GM12865 (cell line): ENCODE measurements at regions not wholly inside any gene's neighbourhood (a gene's known extent, or its start where the extent isn't known, plus 50 kb on each side); places are given as distances from the start of the nearest gene placed in this dataset.

Experiments used
- DNase-seq: peaks from one replicate; pipeline ENCODE4 v3.0.0; 2010; ENCODE audit warnings: low read depth
- H3K4me3 ChIP-seq: 2 replicates; pipeline ENCODE4 v1.5.1; 2011; ENCODE audit warnings: mild to moderate bottlenecking, low read depth, low read length, control low read depth
- CTCF ChIP-seq: IDR thresholded peaks from 2 replicates; pipeline ENCODE4 v1.5.1; 2011; ENCODE audit warnings: low read length, control low read depth, low read depth, inconsistent platforms; ENCODE audit not compliant: insufficient read depth; ENCODE audit errors: missing control alignments

GRCh38 chr3:30245858-30246622, 360.4 kb upstream of the TGFBR2 start:
- no peak for DNase-seq
- no peak for TF ChIP-seq CTCF

GRCh38 chr3:30248423-30248822, 358.0 kb upstream of the TGFBR2 start:
- no peak for TF ChIP-seq CTCF
- peak; percentile 16 for DNase-seq
- no peak overlapping the region for H3K4me3 ChIP-seq

More at GRCh38 chr3:30245858-30246622, 360.4 kb upstream of the TGFBR2 start:
- H3K4me3 ChIP-seq, result no peak overlapping the region

GRCh38 chr3:30252474-30252873, 353.9 kb upstream of the TGFBR2 start:
- no peak for TF ChIP-seq CTCF
- no peak overlapping the region for H3K4me3 ChIP-seq
- DNase-seq, result no peak

- DNase-seq, result no peak
- H3K4me3 ChIP-seq, result no peak overlapping the region
- TF ChIP-seq CTCF, result no peak
These were observed 352.6 kb upstream of the TGFBR2 start for GRCh38 chr3:30253832-30254231.

- H3K4me3 ChIP-seq, result no peak overlapping the region
- no peak for DNase-seq
- no peak for TF ChIP-seq CTCF
These were observed 349.9 kb upstream of the TGFBR2 start for GRCh38 chr3:30256474-30256873.

GRCh38 chr3:30258426-30259392, 347.7 kb upstream of the TGFBR2 start:
- no peak for DNase-seq
- TF ChIP-seq CTCF, result no peak
- no peak overlapping the region for H3K4me3 ChIP-seq
